SK-N-SH (cell line): ENCODE measurements at regions not wholly inside any gene's neighbourhood (a gene's known extent, or its start where the extent isn't known, plus 50 kb on each side); places are given as distances from the start of the nearest gene placed in this dataset.

Experiments used
- CTCF ChIA-PET: fragments of 300-600, 350-600 bp; formaldehyde crosslinking; extraction: SDS; loops from one replicate; lab custom pipeline; 2021; lab: Yijun Ruan, JAX
- POLR2A ChIA-PET: fragments of 350-600 bp; sonication (Branson Sonifier 250); formaldehyde crosslinking; extraction: SDS; loops from one replicate; lab custom pipeline; 2020; ENCODE audit warnings: antibody characterized with exemption, inconsistent platforms; lab: Yijun Ruan, JAX
- DNase-seq: peaks from one replicate; pipeline ENCODE4 v3.0.0; 2012
- H2AFZ ChIP-seq: fragments of 200-600 bp; sonication (generic); 2 replicates; pipeline ENCODE4 v1.8.1; 2016; ENCODE audit warnings: antibody characterized with exemption, mild to moderate bottlenecking, low read depth
- H3F3A ChIP-seq: fragments of 200-600 bp; sonication (generic); replicated peaks from 2 replicates; pipeline ENCODE3; 2016; ENCODE audit warnings: antibody characterized with exemption, mild to moderate bottlenecking; ENCODE audit not compliant: insufficient read depth
- H3K27ac ChIP-seq, 2 experiments: fragments of 200-500 bp in 1 of 2; fragments of 200-600 bp in 1 of 2; sonication (Bioruptor generic) in 1 of 2; sonication (generic), shearing (Covaris generic) in 1 of 2; 2 replicates each; pipeline versions ENCODE4 v1.5.1 to v1.6.1; 2014 to 2016; ENCODE audit warnings: low read depth in 2 of 2, inconsistent platforms in 1 of 2, low read length in 1 of 2, mild to moderate bottlenecking in 1 of 2, mixed read lengths in 1 of 2
- H3K27me3 ChIP-seq: fragments of 200-600 bp; sonication (generic), shearing (Covaris generic); 2 replicates; pipeline ENCODE4 v1.6.1; 2016; ENCODE audit warnings: mixed run types; ENCODE audit not compliant: insufficient read depth
- H3K36me3 ChIP-seq, 2 experiments: fragments of 200-500 bp in 1 of 2; fragments of 200-600 bp in 1 of 2; sonication (Bioruptor generic) in 1 of 2; sonication (generic) in 1 of 2; replicated peaks in 1 of 2; 2 replicates each; pipeline versions ENCODE3 to v1.5.1; 2014 to 2016; ENCODE audit warnings: low read length in 1 of 2, mild to moderate bottlenecking in 1 of 2; ENCODE audit not compliant: insufficient read depth in 2 of 2, control insufficient read depth in 1 of 2
- H3K4me1 ChIP-seq, 2 experiments: fragments of 200-500 bp in 1 of 2; fragments of 200-600 bp in 1 of 2; sonication (Bioruptor generic) in 1 of 2; sonication (generic), shearing (Covaris generic) in 1 of 2; 2 replicates each; pipeline versions ENCODE4 v1.5.1 to v1.6.1; 2014 to 2016; ENCODE audit warnings: low read depth in 1 of 2, low read length in 1 of 2, mixed run types in 1 of 2; ENCODE audit not compliant: insufficient read depth in 2 of 2, control insufficient read depth in 1 of 2
- H3K4me2 ChIP-seq: fragments of 200-600 bp; sonication (generic), shearing (Covaris generic); 2 replicates; pipeline ENCODE4 v1.6.1; 2017; ENCODE audit warnings: mixed run types
- H3K4me3 ChIP-seq, 2 experiments: fragments of 200-500 bp in 1 of 2; fragments of 200-600 bp in 1 of 2; sonication (Bioruptor generic) in 1 of 2; sonication (generic), shearing (Covaris generic) in 1 of 2; 2 replicates each; pipeline versions ENCODE4 v1.5.1 to v1.8.1; 2014 to 2016; ENCODE audit warnings: low read depth in 2 of 2, inconsistent platforms in 1 of 2, low read length in 1 of 2, mild to moderate bottlenecking in 1 of 2, mixed read lengths in 1 of 2, moderate library complexity in 1 of 2
- H3K79me2 ChIP-seq: fragments of 200-600 bp; sonication (generic); 2 replicates; pipeline ENCODE4 v1.8.1; 2017; ENCODE audit warnings: mild to moderate bottlenecking; ENCODE audit not compliant: insufficient read depth
- H3K9ac ChIP-seq: fragments of 200-600 bp; sonication (generic); 2 replicates; pipeline ENCODE4 v1.6.1; 2017; ENCODE audit warnings: mixed run types
- H3K9me2 ChIP-seq: fragments of 200-600 bp; sonication (generic); 2 replicates; pipeline ENCODE4 v1.6.1; 2017; ENCODE audit warnings: mixed run types
- H3K9me3 ChIP-seq: fragments of 200-600 bp; sonication (generic); 2 replicates; pipeline ENCODE4 v1.6.1; 2017; ENCODE audit warnings: mixed run types, mild to moderate bottlenecking, moderate library complexity
- H4K20me1 ChIP-seq: fragments of 200-600 bp; sonication (generic); 2 replicates; pipeline ENCODE4 v1.6.1; 2017; ENCODE audit warnings: mild to moderate bottlenecking, mixed run types; ENCODE audit not compliant: insufficient read depth
- EZH2phosphoT487 ChIP-seq: fragments of 200-600 bp; sonication (generic); IDR thresholded peaks from 2 replicates; pipeline ENCODE4 v1.6.1; 2017; ENCODE audit warnings: low read depth, mixed run types, mild to moderate bottlenecking, antibody characterized with exemption, moderate library complexity, borderline replicate concordance
- FOSL2 ChIP-seq: IDR thresholded peaks from 2 replicates; pipeline ENCODE4 v1.4.0; 2012; ENCODE audit warnings: low read depth, mild to moderate bottlenecking, moderate library complexity, borderline replicate concordance
- FOXJ3 ChIP-seq: sonication (generic); formaldehyde crosslinking; IDR thresholded peaks from 2 replicates; pipeline ENCODE4 v1.5.1; 2020; ENCODE audit warnings: mild to moderate bottlenecking, missing genetic modification reagents
- FOXM1 ChIP-seq: IDR thresholded peaks from 2 replicates; pipeline ENCODE4 v1.4.0; 2012; ENCODE audit warnings: low read depth, mild to moderate bottlenecking
- IRF3 ChIP-seq: fragments of 150-350 bp; IDR thresholded peaks from 2 replicates; pipeline ENCODE4 v1.6.1; 2016; ENCODE audit warnings: mild to moderate bottlenecking, low read depth, low read length
- JUND ChIP-seq: IDR thresholded peaks from 2 replicates; pipeline ENCODE4 v1.4.0; 2012
- MEF2A ChIP-seq: IDR thresholded peaks from 2 replicates; pipeline ENCODE4 v1.4.0; 2012; ENCODE audit warnings: low read depth, borderline replicate concordance
- NFIC ChIP-seq: IDR thresholded peaks from 2 replicates; pipeline ENCODE4 v1.4.0; 2012; ENCODE audit warnings: borderline replicate concordance
- PBX3 ChIP-seq: IDR thresholded peaks from 2 replicates; pipeline ENCODE4; 2012
- RCOR1 ChIP-seq: fragments of 150-350 bp; IDR thresholded peaks from 2 replicates; pipeline ENCODE4 v1.6.1; 2017; ENCODE audit warnings: antibody characterized with exemption, low read length
- SIN3A ChIP-seq: IDR thresholded peaks from 2 replicates; pipeline ENCODE4 v1.6.1; 2012; ENCODE audit warnings: low read depth, mild to moderate bottlenecking, low read length, moderate library complexity, borderline replicate concordance
- SMC3 ChIP-seq: IDR thresholded peaks from 2 replicates; pipeline ENCODE4 v1.6.1; 2012; ENCODE audit warnings: low read depth, low read length, improper control_type of control experiment
- TEAD4 ChIP-seq: IDR thresholded peaks from 2 replicates; pipeline ENCODE4 v1.4.0; 2012; ENCODE audit warnings: mild to moderate bottlenecking, borderline replicate concordance; ENCODE audit not compliant: insufficient read depth
- USF2 ChIP-seq: fragments of 150-350 bp; IDR thresholded peaks from 2 replicates; pipeline ENCODE4 v1.6.1; 2017; ENCODE audit warnings: antibody characterized with exemption, low read length, low read depth, borderline replicate concordance
- ZBTB33 ChIP-seq: IDR thresholded peaks from 2 replicates; pipeline ENCODE4 v1.4.0; 2012; ENCODE audit warnings: low read depth, borderline replicate concordance
- WGBS: methylation state at CpG from one replicate; pipeline ENCODE4 v1.1.6; 2017; ENCODE audit warnings: low lambda C conversion rate; 5-methylcytosine and 5-hydroxymethylcytosine counted together
- TF ChIP-seq, protein P1 (sequence below): fragments of 200-600 bp; sonication (generic); IDR thresholded peaks from 2 replicates; pipeline ENCODE4 v1.6.1; 2017; ENCODE audit warnings: antibody characterized with exemption, mild to moderate bottlenecking, moderate library complexity

DNA sequence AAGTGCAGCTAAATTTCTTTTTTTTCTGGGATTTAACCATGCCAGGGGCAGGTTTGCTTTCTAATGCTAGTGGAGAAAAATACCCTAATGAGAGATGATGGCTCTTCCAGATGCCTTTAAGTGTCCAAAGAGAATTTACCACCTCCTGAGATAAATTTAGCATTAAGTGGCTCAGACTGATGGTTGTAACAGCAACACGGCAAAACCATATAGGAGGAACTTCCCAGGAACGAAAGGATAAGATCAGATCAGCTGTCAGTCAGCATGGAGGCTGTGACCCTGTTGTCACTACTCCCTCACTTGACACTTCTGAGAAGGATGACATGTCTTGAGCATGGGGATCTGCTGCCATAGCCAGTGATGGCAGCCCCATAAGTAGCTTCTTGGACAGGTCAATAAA, 860.0 kb downstream of the QKI start:
- ChIA-PET POLR2A (no interaction called here), CTCF (no interaction called here)
- Histone ChIP-seq H3K4me3 (no peak overlapping the region), H3K9ac (no peak overlapping the region), H3K79me2 (no peaks in the 10 kb centered on the region), H4K20me1 (no peaks in the 10 kb centered on the region), H3K9me3 (no peaks in the 10 kb centered on the region), H3K9me2 (no peaks in the 10 kb centered on the region), H3K27ac (no peak overlapping the region), H3K4me2 (no peak overlapping the region), H3K27me3 (no peaks in the 10 kb centered on the region), H3F3A (no peaks in the 10 kb centered on the region), H3K4me1 (no peaks in the 10 kb centered on the region), H3K36me3 (no peaks in the 10 kb centered on the region), H2AFZ (no peak overlapping the region)
- WGBS: 36% methylated on average over 2 of the region's 2 CpGs
- TF ChIP-seq SMC3 (no peak), JUND (no peak), MEF2A (no peak), RCOR1 (no peak), NFIC (no peak), PBX3 (no peak), USF2 (no peak), FOXM1 (no peak)
- DNase-seq: no peak

- H3F3A ChIP-seq: no peaks in the 10 kb centered on the region
- no peak overlapping the region for H3K27ac ChIP-seq
- H3K4me1 ChIP-seq: no peaks in the 10 kb centered on the region
- no peaks in the 10 kb centered on the region for H3K36me3 ChIP-seq
- no peak overlapping the region for H3K4me2 ChIP-seq
- H3K9ac ChIP-seq: no peak overlapping the region
- DNase-seq: no peak
- ChIA-PET POLR2A (no interaction called here), CTCF (interaction anchor here (1.0 kb wide), 1 partner anchor 9 kb away, joined by 3 read pairs; no protein-coding TSS in a partner anchor)
- no peaks in the 10 kb centered on the region for H3K9me2 ChIP-seq
- TF ChIP-seq PBX3: no peak
- no peak for TF ChIP-seq SIN3A
- no peak for TF ChIP-seq FOXJ3
- TF ChIP-seq, protein P1, sequence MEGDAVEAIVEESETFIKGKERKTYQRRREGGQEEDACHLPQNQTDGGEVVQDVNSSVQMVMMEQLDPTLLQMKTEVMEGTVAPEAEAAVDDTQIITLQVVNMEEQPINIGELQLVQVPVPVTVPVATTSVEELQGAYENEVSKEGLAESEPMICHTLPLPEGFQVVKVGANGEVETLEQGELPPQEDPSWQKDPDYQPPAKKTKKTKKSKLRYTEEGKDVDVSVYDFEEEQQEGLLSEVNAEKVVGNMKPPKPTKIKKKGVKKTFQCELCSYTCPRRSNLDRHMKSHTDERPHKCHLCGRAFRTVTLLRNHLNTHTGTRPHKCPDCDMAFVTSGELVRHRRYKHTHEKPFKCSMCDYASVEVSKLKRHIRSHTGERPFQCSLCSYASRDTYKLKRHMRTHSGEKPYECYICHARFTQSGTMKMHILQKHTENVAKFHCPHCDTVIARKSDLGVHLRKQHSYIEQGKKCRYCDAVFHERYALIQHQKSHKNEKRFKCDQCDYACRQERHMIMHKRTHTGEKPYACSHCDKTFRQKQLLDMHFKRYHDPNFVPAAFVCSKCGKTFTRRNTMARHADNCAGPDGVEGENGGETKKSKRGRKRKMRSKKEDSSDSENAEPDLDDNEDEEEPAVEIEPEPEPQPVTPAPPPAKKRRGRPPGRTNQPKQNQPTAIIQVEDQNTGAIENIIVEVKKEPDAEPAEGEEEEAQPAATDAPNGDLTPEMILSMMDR: no peak
- TF ChIP-seq TEAD4: no peak
- no peak for TF ChIP-seq IRF3
- no peak for TF ChIP-seq FOSL2
- TF ChIP-seq EZH2phosphoT487: no peak
- no peak for TF ChIP-seq ZBTB33
- 26% methylated on average over 3 of the region's 3 CpGs for WGBS
- no peak overlapping the region for H3K4me3 ChIP-seq
- no peaks in the 10 kb centered on the region for H3K27me3 ChIP-seq
- H2AFZ ChIP-seq: no peak overlapping the region
- no peaks in the 10 kb centered on the region for H3K9me3 ChIP-seq
- H3K79me2 ChIP-seq: no peaks in the 10 kb centered on the region
- H4K20me1 ChIP-seq: no peaks in the 10 kb centered on the region
These were observed 859.0 kb downstream of the QKI start for GRCh38 chr6:164273491-164273890.
